ENCODE measurements at regions not wholly inside any gene's neighbourhood (a gene's known extent, or its start where the extent isn't known, plus 50 kb on each side); places are given as distances from the start of the nearest gene placed in this dataset.

GRCh38 chr5:106121972-106122605 lies 1548.6 kb downstream of the EFNA5 start:
- TF ChIP-seq CTCF (IDR thresholded peaks at IDR 0.05; ENCODE audit: low read depth, low read length) (peak; percentile 77), EZH2phosphoT487 (IDR thresholded peaks at IDR 0.05; ENCODE audit: low read depth) (no peak)
